ENCODE measurements at regions not wholly inside any gene's neighbourhood (a gene's known extent, or its start where the extent isn't known, plus 50 kb on each side); places are given as distances from the start of the nearest gene placed in this dataset.

DNA sequence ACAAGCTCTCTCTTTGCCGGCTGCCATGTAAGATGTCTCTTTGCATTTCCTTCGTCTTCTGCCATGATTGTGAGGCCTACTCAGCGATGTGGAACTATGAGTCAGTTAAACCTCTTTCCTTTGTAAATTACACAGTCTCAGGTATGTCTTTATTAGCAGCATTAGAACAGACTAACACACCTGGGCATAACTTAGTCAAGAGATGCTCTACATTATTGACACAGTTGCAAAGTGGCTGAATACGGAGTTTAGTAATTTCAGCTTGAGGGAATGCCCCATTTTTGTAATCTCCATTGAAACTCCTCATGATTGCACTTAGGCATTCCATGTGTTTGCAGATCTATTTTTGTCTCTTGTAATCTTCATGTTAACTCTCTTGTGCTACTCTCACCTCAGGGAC is 299.5 kb upstream of the HAND2 start (continued):
- no peak for TF ChIP-seq L3MBTL2 (IDR thresholded peaks at IDR 0.05)
- TF ChIP-seq HDAC2 (IDR thresholded peaks at IDR 0.05): no peak
- TF ChIP-seq ELF1 (tag; IDR thresholded peaks at IDR 0.05): no peak
- no peak for TF ChIP-seq ESRRB (CRISPR knock-in tag; IDR thresholded peaks at IDR 0.05; ENCODE audit: borderline replicate concordance)
- TF ChIP-seq, protein P1, sequence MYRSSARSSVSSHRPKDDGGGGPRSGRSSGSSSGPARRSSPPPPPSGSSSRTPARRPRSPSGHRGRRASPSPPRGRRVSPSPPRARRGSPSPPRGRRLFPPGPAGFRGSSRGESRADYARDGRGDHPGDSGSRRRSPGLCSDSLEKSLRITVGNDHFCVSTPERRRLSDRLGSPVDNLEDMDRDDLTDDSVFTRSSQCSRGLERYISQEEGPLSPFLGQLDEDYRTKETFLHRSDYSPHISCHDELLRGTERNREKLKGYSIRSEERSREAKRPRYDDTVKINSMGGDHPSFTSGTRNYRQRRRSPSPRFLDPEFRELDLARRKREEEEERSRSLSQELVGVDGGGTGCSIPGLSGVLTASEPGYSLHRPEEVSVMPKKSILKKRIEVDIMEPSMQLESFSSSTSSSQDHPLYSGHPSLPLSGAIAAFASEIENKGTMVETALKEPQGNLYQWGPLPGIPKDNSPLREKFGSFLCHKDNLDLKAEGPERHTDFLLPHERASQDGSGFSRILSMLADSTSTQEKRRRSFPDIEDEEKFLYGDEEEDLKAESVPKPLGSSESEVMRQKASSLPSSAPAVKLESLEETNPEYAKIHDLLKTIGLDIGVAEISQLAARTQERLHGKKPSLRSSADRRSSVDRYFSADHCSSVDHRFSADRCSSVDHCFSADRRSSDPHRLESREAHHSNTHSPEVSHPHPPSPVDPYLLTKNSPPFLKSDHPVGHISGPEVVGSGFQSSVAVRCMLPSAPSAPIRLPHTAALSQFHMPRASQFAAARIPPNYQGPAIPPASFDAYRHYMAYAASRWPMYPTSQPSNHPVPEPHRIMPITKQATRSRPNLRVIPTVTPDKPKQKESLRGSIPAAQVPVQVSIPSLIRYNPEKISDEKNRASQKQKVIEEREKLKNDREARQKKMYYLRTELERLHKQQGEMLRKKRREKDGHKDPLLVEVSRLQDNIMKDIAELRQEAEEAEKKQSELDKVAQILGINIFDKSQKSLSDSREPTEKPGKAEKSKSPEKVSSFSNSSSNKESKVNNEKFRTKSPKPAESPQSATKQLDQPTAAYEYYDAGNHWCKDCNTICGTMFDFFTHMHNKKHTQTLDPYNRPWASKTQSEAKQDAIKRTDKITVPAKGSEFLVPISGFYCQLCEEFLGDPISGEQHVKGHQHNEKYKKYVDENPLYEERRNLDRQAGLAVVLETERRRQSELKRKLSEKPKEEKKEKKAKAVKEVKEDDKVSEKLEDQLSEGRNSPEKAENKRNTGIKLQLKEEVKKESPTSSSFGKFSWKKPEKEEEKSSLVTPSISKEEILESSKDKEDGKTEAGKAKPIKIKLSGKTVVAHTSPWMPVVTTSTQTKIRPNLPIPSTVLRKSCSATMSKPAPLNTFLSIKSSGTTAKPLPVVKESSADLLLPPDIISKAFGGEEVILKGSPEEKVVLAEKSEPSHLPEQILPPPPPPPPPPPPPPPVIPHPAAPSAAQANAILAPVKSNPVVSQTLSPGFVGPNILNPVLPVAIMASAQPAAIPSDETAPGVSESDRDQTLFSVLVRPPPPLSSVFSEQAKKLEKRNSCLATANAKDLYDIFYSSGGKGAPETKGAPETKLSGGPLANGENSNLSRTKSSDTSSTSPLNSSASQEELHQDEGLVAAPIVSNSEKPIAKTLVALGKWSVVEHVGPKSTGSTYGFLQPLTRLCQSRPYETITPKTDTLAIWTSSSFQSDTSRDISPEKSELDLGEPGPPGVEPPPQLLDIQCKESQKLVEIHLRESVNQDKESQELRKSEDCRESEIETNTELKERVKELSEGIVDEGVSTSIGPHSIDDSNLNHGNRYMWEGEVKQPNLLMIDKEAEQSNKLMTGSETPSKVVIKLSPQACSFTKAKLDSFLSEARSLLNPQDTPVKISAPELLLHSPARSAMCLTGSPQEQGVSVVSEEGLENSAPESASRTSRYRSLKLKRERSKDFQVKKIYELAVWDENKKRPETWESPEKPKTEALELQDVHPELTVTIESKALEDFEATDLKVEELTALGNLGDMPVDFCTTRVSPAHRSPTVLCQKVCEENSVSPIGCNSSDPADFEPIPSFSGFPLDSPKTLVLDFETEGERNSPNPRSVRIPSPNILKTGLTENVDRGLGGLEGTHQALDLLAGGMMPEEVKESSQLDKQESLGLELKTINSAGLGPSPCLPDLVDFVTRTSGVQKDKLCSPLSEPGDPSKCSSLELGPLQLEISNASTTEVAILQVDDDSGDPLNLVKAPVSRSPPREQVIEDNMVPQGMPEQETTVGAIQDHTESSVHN (IDR thresholded peaks at IDR 0.05; ENCODE audit: borderline replicate concordance in 1 of 2, low read depth in 1 of 2): no peak

All from K562 (cell line).